GM18861 (cell line): ENCODE measurements at regions not wholly inside any gene's neighbourhood (a gene's known extent, or its start where the extent isn't known, plus 50 kb on each side); places are given as distances from the start of the nearest gene placed in this dataset.
"Not testable (repeated sequence)": the region's sequence is repeated elsewhere in the genome, so short reads cannot be mapped to it uniquely, and the experiment has no call there.

ENCODE experiments used
- ATAC-seq: cut with Tn5 transposase; IDR thresholded peaks from one replicate; pipeline ENCODE4 v1.9.1; 2021; ENCODE audit not compliant: unreplicated experiment

GRCh38 chr3:177906126-177906511 lies 630.1 kb upstream of the KCNMB2 start:
- ATAC-seq, result no peak

- no peak for ATAC-seq
Observed at GRCh38 chr3:177906578-177907229, 629.5 kb upstream of the KCNMB2 start.

- not testable (repeated sequence) for ATAC-seq
Observed at GRCh38 chr3:177909530-177909929, 626.7 kb upstream of the KCNMB2 start.

GRCh38 chr3:177914224-177914623 lies 622.0 kb upstream of the KCNMB2 start:
- no peak for ATAC-seq

- no peak for ATAC-seq
Observed at GRCh38 chr3:177916461-177916860, 619.8 kb upstream of the KCNMB2 start.

- no peak for ATAC-seq
Observed at GRCh38 chr3:177917234-177917861, 618.9 kb upstream of the KCNMB2 start.

GRCh38 chr3:177921153-177921552 lies 615.1 kb upstream of the KCNMB2 start:
- ATAC-seq, result no peak

GRCh38 chr3:177924261-177924660 lies 612.0 kb upstream of the KCNMB2 start:
- no peak for ATAC-seq

- peak; percentile 78 for ATAC-seq
Observed at GRCh38 chr3:177928172-177928873, 607.9 kb upstream of the KCNMB2 start.

- no peak for ATAC-seq
Observed at GRCh38 chr3:177929310-177929709, 606.9 kb upstream of the KCNMB2 start.

- no peak for ATAC-seq
Observed at GRCh38 chr3:177930771-177931170, 605.5 kb upstream of the KCNMB2 start.

- no peak for ATAC-seq
Observed at GRCh38 chr3:177931346-177931745, 604.9 kb upstream of the KCNMB2 start.

- no peak for ATAC-seq
Observed at GRCh38 chr3:177932346-177932745, 603.9 kb upstream of the KCNMB2 start.

- no peak for ATAC-seq
Observed at GRCh38 chr3:177932750-177933660, 603.2 kb upstream of the KCNMB2 start.

- no peak for ATAC-seq
Observed at GRCh38 chr3:177934001-177934891, 602.0 kb upstream of the KCNMB2 start.

- no peak for ATAC-seq
Observed at GRCh38 chr3:177935047-177935446, 601.2 kb upstream of the KCNMB2 start.

- ATAC-seq, result no peak
Observed at GRCh38 chr3:177936721-177937120, 599.5 kb upstream of the KCNMB2 start.

GRCh38 chr3:177942911-177943310 lies 593.3 kb upstream of the KCNMB2 start:
- no peak for ATAC-seq

- no peak for ATAC-seq
Observed at GRCh38 chr3:177944228-177944661, 592.0 kb upstream of the KCNMB2 start.

GRCh38 chr3:177946048-177946447 lies 590.2 kb upstream of the KCNMB2 start:
- ATAC-seq, result no peak
